HepG2 (cell line): ENCODE measurements at regions not wholly inside any gene's neighbourhood (a gene's known extent, or its start where the extent isn't known, plus 50 kb on each side); places are given as distances from the start of the nearest gene placed in this dataset.

Experiments
- ATAC-seq: fragments of 200-7000 bp; cut with Tn5 transposase; 3 replicates; pipeline ENCODE4 v1.9.1; 2020; ENCODE audit warnings: mild to moderate bottlenecking, moderate library complexity
- BruUV-seq: library from RNA; stranded (reverse); fragments of 400-500 nt; replicated peaks from 2 replicates; lab custom pipeline; 2021; lab: Mats Ljungman, UMichigan
- CTCF ChIA-PET: fragments of 300-600 bp; formaldehyde crosslinking; extraction: SDS; loops from one replicate; lab custom pipeline; 2021; ENCODE audit warnings: low total read pairs, inconsistent platforms, low intra/inter-chr PET ratio; lab: Yijun Ruan, JAX
- POLR2A ChIA-PET: fragments of 350-600 bp; sonication (Branson Sonifier 250); formaldehyde crosslinking; loops from one replicate; lab custom pipeline; 2020; ENCODE audit warnings: antibody characterized with exemption, inconsistent platforms; lab: Yijun Ruan, JAX
- DNase-seq: peaks from one replicate; pipeline ENCODE4 v3.0.0-alpha.2; 2015; ENCODE audit warnings: low spot score
- FAIRE-seq: peaks from 3 replicates; lab custom pipeline; 2011; peaks lifted over from hg19 to GRCh38; lab: Jason Lieb, UNC
- H2AFZ ChIP-seq: one replicate; pipeline ENCODE4 v1.6.1; 2011; ENCODE audit warnings: low read length, inconsistent platforms
- H3K27ac ChIP-seq: fragments of 300-600 bp; 3 replicates; pipeline ENCODE4 v1.8.0; 2011; ENCODE audit warnings: mixed run types, mild to moderate bottlenecking, mixed read lengths, low read length, inconsistent platforms; ENCODE audit not compliant: insufficient read depth; ENCODE audit errors: extremely low read length
- H3K27me3 ChIP-seq, 2 experiments: fragments of 200-600 bp in 1 of 2; 2 replicates in 1 of 2; 3 replicates in 1 of 2; pipeline versions ENCODE4 v1.6.0 to v1.8.0; 2011; ENCODE audit warnings: low read length in 2 of 2, mild to moderate bottlenecking in 2 of 2, moderate library complexity in 2 of 2, inconsistent platforms in 1 of 2; ENCODE audit not compliant: insufficient read depth in 2 of 2, control insufficient read depth in 1 of 2
- H3K36me3 ChIP-seq, 2 experiments: fragments of 200-600 bp in 1 of 2; replicated peaks in 1 of 2; 2 replicates in 1 of 2; 3 replicates in 1 of 2; pipeline versions ENCODE4 v1.5.1 to v1.8.0; 2011; ENCODE audit warnings: low read length in 2 of 2, inconsistent platforms in 1 of 2; ENCODE audit not compliant: insufficient read depth in 2 of 2, control insufficient read depth in 1 of 2
- H3K4me1 ChIP-seq: 2 replicates; pipeline ENCODE4 v1.5.1; 2012; ENCODE audit warnings: low read length, inconsistent platforms; ENCODE audit not compliant: insufficient read depth
- H3K4me2 ChIP-seq: 2 replicates; pipeline ENCODE4 v1.6.0; 2011; ENCODE audit warnings: low read depth, low read length, inconsistent platforms
- H3K4me3 ChIP-seq, 3 experiments: fragments of 200-600 bp in 1 of 3; sonication (generic), shearing (Covaris generic) in 1 of 3; replicated peaks in 1 of 3; 2 replicates each; pipeline ENCODE4 v1.5.1; 2011 to 2016; ENCODE audit warnings: low read length in 3 of 3, inconsistent platforms in 2 of 3, low read depth in 2 of 3, mild to moderate bottlenecking in 2 of 3, control low read depth in 1 of 3, mixed read lengths in 1 of 3; ENCODE audit not compliant: insufficient read depth in 1 of 3
- H3K79me2 ChIP-seq: one replicate; pipeline ENCODE4 v1.6.1; 2011; ENCODE audit warnings: low read length, inconsistent platforms; ENCODE audit not compliant: insufficient read depth
- H3K9ac ChIP-seq: 2 replicates; pipeline ENCODE4 v1.6.0; 2011; ENCODE audit warnings: mild to moderate bottlenecking, low read depth, low read length, inconsistent platforms; ENCODE audit not compliant: insufficient read depth
- H3K9me3 ChIP-seq: 2 replicates; pipeline ENCODE4 v1.5.1; 2012; ENCODE audit warnings: mild to moderate bottlenecking, low read length
- H4K20me1 ChIP-seq: 2 replicates; pipeline ENCODE4 v1.6.0; 2011; ENCODE audit warnings: inconsistent platforms, mild to moderate bottlenecking, low read length, moderate library complexity; ENCODE audit not compliant: insufficient read depth
- AKAP8 ChIP-seq: sonication (generic); formaldehyde crosslinking; IDR thresholded peaks from 2 replicates; pipeline ENCODE4 v1.5.1; 2020; ENCODE audit warnings: mild to moderate bottlenecking, missing genetic modification reagents
- ZNF142 ChIP-seq: sonication (generic); formaldehyde crosslinking; IDR thresholded peaks from 2 replicates; pipeline ENCODE4 v1.4.0; 2020; ENCODE audit warnings: missing genetic modification reagents
- ZNF362 ChIP-seq: sonication (generic); formaldehyde crosslinking; IDR thresholded peaks from 2 replicates; pipeline ENCODE4 v1.4.0; 2020; ENCODE audit warnings: missing genetic modification reagents, mild to moderate bottlenecking, borderline replicate concordance
- ZNF563 ChIP-seq: sonication (generic); formaldehyde crosslinking; IDR thresholded peaks from 2 replicates; pipeline ENCODE4 v1.8.0; 2022; ENCODE audit warnings: mild to moderate bottlenecking, moderate library complexity, missing genetic modification reagents
- ZNF614 ChIP-seq: IDR thresholded peaks from 2 replicates; pipeline ENCODE4 v1.6.1; 2018; ENCODE audit warnings: missing biosample characterization, missing genetic modification reagents, inconsistent platforms, borderline replicate concordance
- ZNF761 ChIP-seq: sonication (generic); formaldehyde crosslinking; conservative IDR thresholded peaks from 2 replicates; pipeline ENCODE4 v1.4.0; 2020; ENCODE audit warnings: mild to moderate bottlenecking, missing genetic modification reagents
- ZNF768 ChIP-seq: sonication (generic); formaldehyde crosslinking; IDR thresholded peaks from 2 replicates; pipeline ENCODE4 v1.4.0; 2020; ENCODE audit warnings: missing genetic modification reagents
- WGBS: methylation state at CpG from one replicate; pipeline ENCODE4 v1.1.6; 2017; ENCODE audit warnings: low lambda C conversion rate; 5-methylcytosine and 5-hydroxymethylcytosine counted together
- in situ Hi-C: cut with HindIII; loops from 2 replicates; pipeline ENCODE4 v1.10.0; 2017; ENCODE audit warnings: low pct_unique_long_range_greater_than_20kb; ENCODE audit not compliant: extremely low pct_ligation_motif_present
- intact Hi-C: fragments of 100-400 bp; cut with micrococcal nuclease; formaldehyde crosslinking; loops from one replicate; pipeline ENCODE4 v1.10.0; 2022; ENCODE audit not compliant: unreplicated experiment

GRCh38 chr15:85891470-85891869 lies 96.7 kb upstream of the KLHL25 start:
- CTCF ChIA-PET, result no interaction called here
- BruUV-seq, result no TSS peak
- Histone ChIP-seq H3K27ac (no peak overlapping the region), H3K36me3 (no peaks in the 10 kb centered on the region), H2AFZ (no peak overlapping the region), H3K27me3 (peaks cover 3 to 16% of the 10 kb centered on the region in 2 experiments; a peak in 3 of 5 replicates), H4K20me1 (no peaks in the 10 kb centered on the region), H3K9ac (no peak overlapping the region), H3K4me3 (no peak overlapping the region), H3K4me1 (no peaks in the 10 kb centered on the region), H3K9me3 (no peaks in the 10 kb centered on the region), H3K4me2 (no peak overlapping the region), H3K79me2 (no peaks in the 10 kb centered on the region)
- in situ Hi-C loops, result no loop called here
- DNase-seq (no peak), ATAC-seq (no peak), FAIRE-seq (no peak)
- intact Hi-C loops, result no loop called here
- TF ChIP-seq ZNF563 (CRISPR knock-in tag) (no peak), ZNF362 (no peak), ZNF768 (no peak), ZNF761 (no peak), ZNF142 (CRISPR knock-in tag) (no peak), AKAP8 (CRISPR knock-in tag) (no peak), ZNF614 (CRISPR knock-in tag) (no peak)
- WGBS, result 50% methylated on average over 1 of the region's 1 CpG
- POLR2A ChIA-PET, result no interaction called here
